IMR-90 (cell line): ENCODE measurements at regions not wholly inside any gene's neighbourhood (a gene's known extent, or its start where the extent isn't known, plus 50 kb on each side); places are given as distances from the start of the nearest gene placed in this dataset.

ENCODE experiments used
- BHLHE40 ChIP-seq: fragments of 150-350 bp; IDR thresholded peaks from 2 replicates; pipeline ENCODE4 v1.6.1; 2016; ENCODE audit warnings: mild to moderate bottlenecking, low read depth, low read length
- CHD1 ChIP-seq: IDR thresholded peaks from 2 replicates; pipeline ENCODE4 v1.6.1; 2012; ENCODE audit warnings: low read depth, low read length, improper control_type of control experiment
- FOS ChIP-seq: fragments of 150-350 bp; IDR thresholded peaks from 2 replicates; pipeline ENCODE4 v1.6.1; 2016; ENCODE audit warnings: low read depth, low read length
- MAFK ChIP-seq: IDR thresholded peaks from 2 replicates; pipeline ENCODE4 v1.6.1; 2012; ENCODE audit warnings: low read depth, low read length, improper control_type of control experiment
- MXI1 ChIP-seq: IDR thresholded peaks from 2 replicates; pipeline ENCODE4 v1.6.1; 2012; ENCODE audit warnings: low read depth, mild to moderate bottlenecking, low read length, moderate library complexity, borderline replicate concordance
- POLR2A ChIP-seq: IDR thresholded peaks from 2 replicates; pipeline ENCODE4 v1.6.1; 2012; ENCODE audit warnings: mild to moderate bottlenecking, low read depth, low read length
- RAD21 ChIP-seq: IDR thresholded peaks from 2 replicates; pipeline ENCODE4 v1.6.1; 2012; ENCODE audit warnings: low read length, improper control_type of control experiment
- RCOR1 ChIP-seq: IDR thresholded peaks from 2 replicates; pipeline ENCODE4 v1.6.1; 2012; ENCODE audit warnings: mild to moderate bottlenecking, low read length, improper control_type of control experiment; ENCODE audit not compliant: insufficient replicate concordance
- SMC3 ChIP-seq: fragments of 150-350 bp; IDR thresholded peaks from 2 replicates; pipeline ENCODE4 v1.6.1; 2016; ENCODE audit warnings: low read depth, mild to moderate bottlenecking, antibody characterized with exemption, low read length, moderate library complexity
- TF ChIP-seq, protein P1 (sequence below): conservative IDR thresholded peaks from 2 replicates; pipeline ENCODE4 v1.5.1; 2012; ENCODE audit warnings: mild to moderate bottlenecking, low read depth, low read length, improper control_type of control experiment

DNA sequence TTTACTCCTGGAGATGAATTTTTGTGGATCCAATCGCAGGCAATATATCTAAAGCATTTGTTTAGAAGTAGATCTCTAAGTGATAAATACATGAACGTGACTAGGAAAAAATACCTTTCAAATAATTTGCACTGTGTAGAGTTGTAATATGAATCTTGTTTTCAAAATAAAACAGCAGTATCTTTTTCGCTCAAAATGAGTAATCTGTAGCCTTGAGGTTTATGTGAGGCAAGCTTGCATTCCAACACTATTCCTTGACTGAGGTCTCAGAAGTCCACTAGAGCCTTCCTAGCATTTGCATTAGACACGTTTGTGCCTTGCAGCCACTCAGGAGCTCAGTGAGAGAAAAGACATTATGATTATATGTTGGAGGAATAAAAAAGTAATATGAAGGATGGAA lies 138.3 kb upstream of the ROBO1 start:
- TF ChIP-seq POLR2A (no peak), BHLHE40 (no peak), RCOR1 (no peak), MXI1 (no peak), SMC3 (no peak), CHD1 (no peak), FOS (no peak), MAFK (no peak), RAD21 (no peak)
- TF ChIP-seq, protein P1, sequence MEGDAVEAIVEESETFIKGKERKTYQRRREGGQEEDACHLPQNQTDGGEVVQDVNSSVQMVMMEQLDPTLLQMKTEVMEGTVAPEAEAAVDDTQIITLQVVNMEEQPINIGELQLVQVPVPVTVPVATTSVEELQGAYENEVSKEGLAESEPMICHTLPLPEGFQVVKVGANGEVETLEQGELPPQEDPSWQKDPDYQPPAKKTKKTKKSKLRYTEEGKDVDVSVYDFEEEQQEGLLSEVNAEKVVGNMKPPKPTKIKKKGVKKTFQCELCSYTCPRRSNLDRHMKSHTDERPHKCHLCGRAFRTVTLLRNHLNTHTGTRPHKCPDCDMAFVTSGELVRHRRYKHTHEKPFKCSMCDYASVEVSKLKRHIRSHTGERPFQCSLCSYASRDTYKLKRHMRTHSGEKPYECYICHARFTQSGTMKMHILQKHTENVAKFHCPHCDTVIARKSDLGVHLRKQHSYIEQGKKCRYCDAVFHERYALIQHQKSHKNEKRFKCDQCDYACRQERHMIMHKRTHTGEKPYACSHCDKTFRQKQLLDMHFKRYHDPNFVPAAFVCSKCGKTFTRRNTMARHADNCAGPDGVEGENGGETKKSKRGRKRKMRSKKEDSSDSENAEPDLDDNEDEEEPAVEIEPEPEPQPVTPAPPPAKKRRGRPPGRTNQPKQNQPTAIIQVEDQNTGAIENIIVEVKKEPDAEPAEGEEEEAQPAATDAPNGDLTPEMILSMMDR, result no peak
